ENCODE measurements at regions not wholly inside any gene's neighbourhood (a gene's known extent, or its start where the extent isn't known, plus 50 kb on each side); places are given as distances from the start of the nearest gene placed in this dataset.

DNA sequence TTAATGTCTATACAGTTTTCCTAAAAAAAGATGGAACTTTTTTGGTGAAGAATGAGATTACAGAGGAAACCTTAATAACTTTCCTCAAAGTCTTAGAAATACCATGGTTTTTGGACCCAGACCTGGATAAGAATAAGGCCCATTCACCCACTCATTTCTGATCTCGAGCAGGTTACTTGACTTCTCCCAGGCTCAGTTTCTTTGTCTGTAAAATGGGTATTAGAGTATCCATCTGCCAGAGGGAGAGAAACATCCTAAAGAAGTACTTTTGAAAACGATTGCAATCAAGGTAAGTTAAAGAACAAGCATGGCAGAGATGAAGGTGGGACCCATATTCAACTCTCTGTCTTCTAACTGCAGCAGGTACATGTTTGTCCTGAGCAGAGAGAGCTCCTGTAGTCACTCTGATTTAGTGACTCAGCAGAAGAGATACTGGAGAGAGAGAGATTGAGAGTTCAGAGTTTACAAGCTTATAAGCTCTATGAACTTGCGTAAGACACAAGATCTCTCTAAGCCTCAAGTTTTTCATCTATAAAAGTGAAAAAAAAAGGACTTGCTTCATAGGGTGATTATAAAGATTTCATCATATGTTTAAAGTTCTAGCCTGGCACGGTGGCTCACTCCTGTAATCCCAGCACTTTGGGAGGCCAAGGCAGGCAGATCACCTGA, 379.4 kb upstream of the SGCD start:
- H3K27ac Mint-ChIP-seq = no peak overlapping the region
- no peak overlapping the region for H3K4me3 Mint-ChIP-seq
- H3K27me3 Mint-ChIP-seq (ENCODE audit: low read depth) = no peaks in the 10 kb centered on the region
- CTCF ChIA-PET = interaction anchor here (1.4 kb wide), 1 partner anchor 104 kb away, joined by 3 read pairs; no protein-coding TSS in a partner anchor
- no peaks in the 10 kb centered on the region for H3K9me3 Mint-ChIP-seq
- H3K36me3 Mint-ChIP-seq = no peaks in the 10 kb centered on the region
- peaks cover 16% of the 10 kb centered on the region for H3K4me1 Mint-ChIP-seq
- POLR2A ChIA-PET = no interaction called here
- DNase-seq (ENCODE audit: low spot score) (no peak), ATAC-seq (no peak)
- TF ChIP-seq RORB (CRISPR knock-in tag; IDR thresholded peaks at IDR 0.05) = no peak
- no peak for TF ChIP-seq ZNF423 (CRISPR knock-in tag; IDR thresholded peaks at IDR 0.05)
- TF ChIP-seq, protein P1, sequence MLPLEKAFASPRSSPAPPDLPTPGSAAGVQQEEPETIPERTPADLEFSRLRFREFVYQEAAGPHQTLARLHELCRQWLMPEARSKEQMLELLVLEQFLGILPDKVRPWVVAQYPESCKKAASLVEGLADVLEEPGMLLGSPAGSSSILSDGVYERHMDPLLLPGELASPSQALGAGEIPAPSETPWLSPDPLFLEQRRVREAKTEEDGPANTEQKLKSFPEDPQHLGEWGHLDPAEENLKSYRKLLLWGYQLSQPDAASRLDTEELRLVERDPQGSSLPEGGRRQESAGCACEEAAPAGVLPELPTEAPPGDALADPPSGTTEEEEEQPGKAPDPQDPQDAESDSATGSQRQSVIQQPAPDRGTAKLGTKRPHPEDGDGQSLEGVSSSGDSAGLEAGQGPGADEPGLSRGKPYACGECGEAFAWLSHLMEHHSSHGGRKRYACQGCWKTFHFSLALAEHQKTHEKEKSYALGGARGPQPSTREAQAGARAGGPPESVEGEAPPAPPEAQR (CRISPR knock-in tag; IDR thresholded peaks at IDR 0.05) = no peak
- TF ChIP-seq, protein P2, sequence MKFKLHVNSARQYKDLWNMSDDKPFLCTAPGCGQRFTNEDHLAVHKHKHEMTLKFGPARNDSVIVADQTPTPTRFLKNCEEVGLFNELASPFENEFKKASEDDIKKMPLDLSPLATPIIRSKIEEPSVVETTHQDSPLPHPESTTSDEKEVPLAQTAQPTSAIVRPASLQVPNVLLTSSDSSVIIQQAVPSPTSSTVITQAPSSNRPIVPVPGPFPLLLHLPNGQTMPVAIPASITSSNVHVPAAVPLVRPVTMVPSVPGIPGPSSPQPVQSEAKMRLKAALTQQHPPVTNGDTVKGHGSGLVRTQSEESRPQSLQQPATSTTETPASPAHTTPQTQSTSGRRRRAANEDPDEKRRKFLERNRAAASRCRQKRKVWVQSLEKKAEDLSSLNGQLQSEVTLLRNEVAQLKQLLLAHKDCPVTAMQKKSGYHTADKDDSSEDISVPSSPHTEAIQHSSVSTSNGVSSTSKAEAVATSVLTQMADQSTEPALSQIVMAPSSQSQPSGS (CRISPR knock-in tag; IDR thresholded peaks at IDR 0.05; ENCODE audit: borderline replicate concordance, low read depth) = no peak
- TF ChIP-seq, protein P3, sequence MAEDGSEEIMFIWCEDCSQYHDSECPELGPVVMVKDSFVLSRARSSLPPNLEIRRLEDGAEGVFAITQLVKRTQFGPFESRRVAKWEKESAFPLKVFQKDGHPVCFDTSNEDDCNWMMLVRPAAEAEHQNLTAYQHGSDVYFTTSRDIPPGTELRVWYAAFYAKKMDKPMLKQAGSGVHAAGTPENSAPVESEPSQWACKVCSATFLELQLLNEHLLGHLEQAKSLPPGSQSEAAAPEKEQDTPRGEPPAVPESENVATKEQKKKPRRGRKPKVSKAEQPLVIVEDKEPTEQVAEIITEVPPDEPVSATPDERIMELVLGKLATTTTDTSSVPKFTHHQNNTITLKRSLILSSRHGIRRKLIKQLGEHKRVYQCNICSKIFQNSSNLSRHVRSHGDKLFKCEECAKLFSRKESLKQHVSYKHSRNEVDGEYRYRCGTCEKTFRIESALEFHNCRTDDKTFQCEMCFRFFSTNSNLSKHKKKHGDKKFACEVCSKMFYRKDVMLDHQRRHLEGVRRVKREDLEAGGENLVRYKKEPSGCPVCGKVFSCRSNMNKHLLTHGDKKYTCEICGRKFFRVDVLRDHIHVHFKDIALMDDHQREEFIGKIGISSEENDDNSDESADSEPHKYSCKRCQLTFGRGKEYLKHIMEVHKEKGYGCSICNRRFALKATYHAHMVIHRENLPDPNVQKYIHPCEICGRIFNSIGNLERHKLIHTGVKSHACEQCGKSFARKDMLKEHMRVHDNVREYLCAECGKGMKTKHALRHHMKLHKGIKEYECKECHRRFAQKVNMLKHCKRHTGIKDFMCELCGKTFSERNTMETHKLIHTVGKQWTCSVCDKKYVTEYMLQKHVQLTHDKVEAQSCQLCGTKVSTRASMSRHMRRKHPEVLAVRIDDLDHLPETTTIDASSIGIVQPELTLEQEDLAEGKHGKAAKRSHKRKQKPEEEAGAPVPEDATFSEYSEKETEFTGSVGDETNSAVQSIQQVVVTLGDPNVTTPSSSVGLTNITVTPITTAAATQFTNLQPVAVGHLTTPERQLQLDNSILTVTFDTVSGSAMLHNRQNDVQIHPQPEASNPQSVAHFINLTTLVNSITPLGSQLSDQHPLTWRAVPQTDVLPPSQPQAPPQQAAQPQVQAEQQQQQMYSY (CRISPR knock-in tag; IDR thresholded peaks at IDR 0.05) = no peak
- TF ChIP-seq CBFB (CRISPR knock-in tag; IDR thresholded peaks at IDR 0.05; ENCODE audit: low read depth) = no peak
- no peak for TF ChIP-seq SOX15 (CRISPR knock-in tag; IDR thresholded peaks at IDR 0.05)
- TF ChIP-seq, protein P4, sequence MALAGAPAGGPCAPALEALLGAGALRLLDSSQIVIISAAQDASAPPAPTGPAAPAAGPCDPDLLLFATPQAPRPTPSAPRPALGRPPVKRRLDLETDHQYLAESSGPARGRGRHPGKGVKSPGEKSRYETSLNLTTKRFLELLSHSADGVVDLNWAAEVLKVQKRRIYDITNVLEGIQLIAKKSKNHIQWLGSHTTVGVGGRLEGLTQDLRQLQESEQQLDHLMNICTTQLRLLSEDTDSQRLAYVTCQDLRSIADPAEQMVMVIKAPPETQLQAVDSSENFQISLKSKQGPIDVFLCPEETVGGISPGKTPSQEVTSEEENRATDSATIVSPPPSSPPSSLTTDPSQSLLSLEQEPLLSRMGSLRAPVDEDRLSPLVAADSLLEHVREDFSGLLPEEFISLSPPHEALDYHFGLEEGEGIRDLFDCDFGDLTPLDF (CRISPR knock-in tag; IDR thresholded peaks at IDR 0.05) = no peak

DNA sequence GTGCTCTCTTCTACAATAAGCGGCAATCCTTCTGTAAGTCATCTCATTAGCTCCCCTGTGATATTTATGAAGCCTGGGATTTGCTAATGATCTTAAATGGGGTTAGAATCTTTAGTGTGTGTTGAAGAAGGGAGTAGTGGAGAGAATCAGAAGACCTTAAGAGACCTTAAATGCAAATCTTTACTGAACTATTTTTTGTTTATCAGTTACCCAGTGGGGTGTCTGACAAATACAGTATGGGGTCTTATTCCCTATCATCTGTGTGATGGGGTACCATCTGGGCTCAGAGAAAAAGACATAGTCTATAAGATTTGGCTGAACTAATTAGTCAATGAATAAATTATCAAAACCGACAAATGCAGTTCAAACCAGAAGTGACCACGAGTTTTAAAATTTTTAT, 378.4 kb upstream of the SGCD start:
- Mint-ChIP-seq H3K27ac (no peak overlapping the region), H3K4me1 (peaks cover 25% of the 10 kb centered on the region), H3K9me3 (no peaks in the 10 kb centered on the region), H3K4me3 (no peak overlapping the region), H3K36me3 (no peaks in the 10 kb centered on the region), H3K27me3 (ENCODE audit: low read depth) (no peaks in the 10 kb centered on the region)
- TF ChIP-seq ETV6 (CRISPR knock-in tag; IDR thresholded peaks at IDR 0.05) (no peak), MXD4 (CRISPR knock-in tag; IDR thresholded peaks at IDR 0.05; ENCODE audit: borderline replicate concordance) (no peak), GRHL2 (CRISPR knock-in tag; IDR thresholded peaks at IDR 0.05; ENCODE audit: insufficient replicate concordance, severe bottlenecking) (no peak), FOXK1 (CRISPR knock-in tag; IDR thresholded peaks at IDR 0.05) (no peak), ZNF232 (CRISPR knock-in tag; IDR thresholded peaks at IDR 0.05) (no peak), ZNF317 (CRISPR knock-in tag; IDR thresholded peaks at IDR 0.05; ENCODE audit: borderline replicate concordance, low read depth) (no peak), SOX15 (CRISPR knock-in tag; IDR thresholded peaks at IDR 0.05) (no peak), IRF2 (CRISPR knock-in tag; IDR thresholded peaks at IDR 0.05; ENCODE audit: borderline replicate concordance, low read depth) (no peak), NFYB (CRISPR knock-in tag; conservative IDR thresholded peaks at IDR 0.05; ENCODE audit: low read depth) (no peak), ZBTB21 (CRISPR knock-in tag; IDR thresholded peaks at IDR 0.05; ENCODE audit: borderline replicate concordance) (no peak), ZNF671 (CRISPR knock-in tag; IDR thresholded peaks at IDR 0.05) (no peak), SMAD3 (CRISPR knock-in tag; IDR thresholded peaks at IDR 0.05; ENCODE audit: borderline replicate concordance) (no peak)
- TF ChIP-seq, protein P5, sequence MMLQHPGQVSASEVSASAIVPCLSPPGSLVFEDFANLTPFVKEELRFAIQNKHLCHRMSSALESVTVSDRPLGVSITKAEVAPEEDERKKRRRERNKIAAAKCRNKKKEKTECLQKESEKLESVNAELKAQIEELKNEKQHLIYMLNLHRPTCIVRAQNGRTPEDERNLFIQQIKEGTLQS (CRISPR knock-in tag; conservative IDR thresholded peaks at IDR 0.05) = no peak
- TF ChIP-seq, protein P6, sequence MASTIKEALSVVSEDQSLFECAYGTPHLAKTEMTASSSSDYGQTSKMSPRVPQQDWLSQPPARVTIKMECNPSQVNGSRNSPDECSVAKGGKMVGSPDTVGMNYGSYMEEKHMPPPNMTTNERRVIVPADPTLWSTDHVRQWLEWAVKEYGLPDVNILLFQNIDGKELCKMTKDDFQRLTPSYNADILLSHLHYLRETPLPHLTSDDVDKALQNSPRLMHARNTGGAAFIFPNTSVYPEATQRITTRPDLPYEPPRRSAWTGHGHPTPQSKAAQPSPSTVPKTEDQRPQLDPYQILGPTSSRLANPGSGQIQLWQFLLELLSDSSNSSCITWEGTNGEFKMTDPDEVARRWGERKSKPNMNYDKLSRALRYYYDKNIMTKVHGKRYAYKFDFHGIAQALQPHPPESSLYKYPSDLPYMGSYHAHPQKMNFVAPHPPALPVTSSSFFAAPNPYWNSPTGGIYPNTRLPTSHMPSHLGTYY (CRISPR knock-in tag; IDR thresholded peaks at IDR 0.05) = no peak
- TF ChIP-seq, protein P7, sequence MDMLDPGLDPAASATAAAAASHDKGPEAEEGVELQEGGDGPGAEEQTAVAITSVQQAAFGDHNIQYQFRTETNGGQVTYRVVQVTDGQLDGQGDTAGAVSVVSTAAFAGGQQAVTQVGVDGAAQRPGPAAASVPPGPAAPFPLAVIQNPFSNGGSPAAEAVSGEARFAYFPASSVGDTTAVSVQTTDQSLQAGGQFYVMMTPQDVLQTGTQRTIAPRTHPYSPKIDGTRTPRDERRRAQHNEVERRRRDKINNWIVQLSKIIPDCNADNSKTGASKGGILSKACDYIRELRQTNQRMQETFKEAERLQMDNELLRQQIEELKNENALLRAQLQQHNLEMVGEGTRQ (CRISPR knock-in tag; IDR thresholded peaks at IDR 0.05) = no peak
- ChIA-PET POLR2A (no interaction called here), CTCF (interaction anchor here (1.4 kb wide), 1 partner anchor 103 kb away, joined by 3 read pairs; no protein-coding TSS in a partner anchor)
- no peak for DNase-seq (ENCODE audit: low spot score)
- no peak for ATAC-seq
